GM12865 (cell line): ENCODE measurements at regions not wholly inside any gene's neighbourhood (a gene's known extent, or its start where the extent isn't known, plus 50 kb on each side); places are given as distances from the start of the nearest gene placed in this dataset.

ENCODE experiments used
- DNase-seq: peaks from one replicate; pipeline ENCODE4 v3.0.0; 2010; ENCODE audit warnings: low read depth
- H3K4me3 ChIP-seq: 2 replicates; pipeline ENCODE4 v1.5.1; 2011; ENCODE audit warnings: mild to moderate bottlenecking, low read depth, low read length, control low read depth
- CTCF ChIP-seq: IDR thresholded peaks from 2 replicates; pipeline ENCODE4 v1.5.1; 2011; ENCODE audit warnings: low read length, control low read depth, low read depth, inconsistent platforms; ENCODE audit not compliant: insufficient read depth; ENCODE audit errors: missing control alignments

GRCh38 chr18:61607867-61608266 is 274.6 kb downstream of the CDH20 start:
- no peak for TF ChIP-seq CTCF
- no peak overlapping the region for H3K4me3 ChIP-seq
- no peak for DNase-seq

- no peak for DNase-seq
- TF ChIP-seq CTCF: no peak
- no peak overlapping the region for H3K4me3 ChIP-seq
Measured at GRCh38 chr18:61606759-61607158, 273.5 kb downstream of the CDH20 start.

- H3K4me3 ChIP-seq: no peak overlapping the region
- DNase-seq: no peak
- no peak for TF ChIP-seq CTCF
Measured at GRCh38 chr18:61606068-61606660, 272.9 kb downstream of the CDH20 start.

GRCh38 chr18:61605376-61606067 is 272.3 kb downstream of the CDH20 start:
- no peak overlapping the region for H3K4me3 ChIP-seq
- no peak for TF ChIP-seq CTCF
- DNase-seq: no peak
